ENCODE measurements at regions not wholly inside any gene's neighbourhood (a gene's known extent, or its start where the extent isn't known, plus 50 kb on each side); places are given as distances from the start of the nearest gene placed in this dataset.
A peak's percentile ranks its signal among the peaks of the same experiment; 100 is the strongest.

DNA sequence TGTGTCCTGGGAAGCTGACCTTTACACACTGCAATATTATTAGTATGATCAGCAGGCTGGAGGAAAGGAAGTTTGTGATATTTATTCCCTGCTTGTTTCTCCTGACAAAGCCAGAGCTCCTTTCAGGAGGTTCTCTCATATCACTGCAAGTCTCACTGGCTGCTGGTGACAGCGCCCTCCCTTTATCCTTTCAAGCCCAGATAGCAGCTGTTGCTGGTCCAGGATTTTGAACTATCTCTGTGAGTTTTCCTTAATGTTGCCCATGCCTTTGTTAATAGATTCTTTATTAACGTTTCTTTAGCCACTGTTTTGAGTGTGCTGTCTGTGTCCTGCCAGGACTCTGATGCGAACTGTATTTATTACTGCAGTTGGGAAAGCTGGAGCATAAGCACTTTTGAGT lies 518.7 kb downstream of the C4orf33 start:
- TF ChIP-seq, protein P1, sequence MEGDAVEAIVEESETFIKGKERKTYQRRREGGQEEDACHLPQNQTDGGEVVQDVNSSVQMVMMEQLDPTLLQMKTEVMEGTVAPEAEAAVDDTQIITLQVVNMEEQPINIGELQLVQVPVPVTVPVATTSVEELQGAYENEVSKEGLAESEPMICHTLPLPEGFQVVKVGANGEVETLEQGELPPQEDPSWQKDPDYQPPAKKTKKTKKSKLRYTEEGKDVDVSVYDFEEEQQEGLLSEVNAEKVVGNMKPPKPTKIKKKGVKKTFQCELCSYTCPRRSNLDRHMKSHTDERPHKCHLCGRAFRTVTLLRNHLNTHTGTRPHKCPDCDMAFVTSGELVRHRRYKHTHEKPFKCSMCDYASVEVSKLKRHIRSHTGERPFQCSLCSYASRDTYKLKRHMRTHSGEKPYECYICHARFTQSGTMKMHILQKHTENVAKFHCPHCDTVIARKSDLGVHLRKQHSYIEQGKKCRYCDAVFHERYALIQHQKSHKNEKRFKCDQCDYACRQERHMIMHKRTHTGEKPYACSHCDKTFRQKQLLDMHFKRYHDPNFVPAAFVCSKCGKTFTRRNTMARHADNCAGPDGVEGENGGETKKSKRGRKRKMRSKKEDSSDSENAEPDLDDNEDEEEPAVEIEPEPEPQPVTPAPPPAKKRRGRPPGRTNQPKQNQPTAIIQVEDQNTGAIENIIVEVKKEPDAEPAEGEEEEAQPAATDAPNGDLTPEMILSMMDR (conservative IDR thresholded peaks at IDR 0.05; ENCODE audit: low read depth, low read length): no peak
- no peak for DNase-seq (ENCODE audit: low read depth)
- H3K4me3 ChIP-seq (ENCODE audit: low read depth, low read length): no peak overlapping the region

DNA sequence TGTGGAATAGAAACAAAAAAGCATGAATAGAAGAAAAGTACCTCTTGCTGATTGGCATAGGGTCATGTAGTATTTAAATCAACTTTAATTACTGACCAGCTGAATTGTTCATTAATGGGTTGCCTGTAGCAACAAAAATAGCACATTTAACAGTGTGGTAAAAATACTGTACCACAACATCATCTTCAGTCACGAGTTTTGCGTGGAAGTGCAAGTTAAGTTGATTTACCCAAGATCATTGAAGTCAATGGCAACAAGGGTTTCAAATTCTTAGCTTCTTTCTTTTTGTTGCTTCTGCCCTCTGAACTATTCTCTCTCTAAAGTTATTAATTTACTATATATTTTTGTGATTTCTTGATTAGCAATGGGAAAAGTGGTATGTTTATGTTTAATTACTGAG lies 526.6 kb downstream of the C4orf33 start:
- TF ChIP-seq, protein P1 (conservative IDR thresholded peaks at IDR 0.05; ENCODE audit: low read depth, low read length): no peak
- H3K4me3 ChIP-seq (ENCODE audit: low read depth, low read length): no peak overlapping the region
- no peak for DNase-seq (ENCODE audit: low read depth)

GRCh38 chr4:129623233-129623875 lies 527.4 kb downstream of the C4orf33 start:
- TF ChIP-seq, protein P1 (conservative IDR thresholded peaks at IDR 0.05; ENCODE audit: low read depth, low read length): no peak
- peak; percentile 9 for DNase-seq (ENCODE audit: low read depth)
- no peak overlapping the region for H3K4me3 ChIP-seq (ENCODE audit: low read depth, low read length)

GRCh38 chr4:129641179-129641578 lies 545.2 kb downstream of the C4orf33 start:
- TF ChIP-seq, protein P1 (conservative IDR thresholded peaks at IDR 0.05; ENCODE audit: low read depth, low read length): peak; percentile 85
- H3K4me3 ChIP-seq (ENCODE audit: low read depth, low read length): no peak overlapping the region
- DNase-seq (ENCODE audit: low read depth): peak; percentile 77

- no peak overlapping the region for H3K4me3 ChIP-seq (ENCODE audit: low read depth, low read length)
- TF ChIP-seq, protein P1 (conservative IDR thresholded peaks at IDR 0.05; ENCODE audit: low read depth, low read length): no peak
- no peak for DNase-seq (ENCODE audit: low read depth)
Observed at GRCh38 chr4:129645461-129645860, 549.5 kb downstream of the C4orf33 start.

GRCh38 chr4:129668092-129668491 lies 572.1 kb downstream of the C4orf33 start:
- H3K4me3 ChIP-seq (ENCODE audit: low read depth, low read length): no peak overlapping the region
- TF ChIP-seq, protein P1 (conservative IDR thresholded peaks at IDR 0.05; ENCODE audit: low read depth, low read length): no peak
- no peak for DNase-seq (ENCODE audit: low read depth)

DNA sequence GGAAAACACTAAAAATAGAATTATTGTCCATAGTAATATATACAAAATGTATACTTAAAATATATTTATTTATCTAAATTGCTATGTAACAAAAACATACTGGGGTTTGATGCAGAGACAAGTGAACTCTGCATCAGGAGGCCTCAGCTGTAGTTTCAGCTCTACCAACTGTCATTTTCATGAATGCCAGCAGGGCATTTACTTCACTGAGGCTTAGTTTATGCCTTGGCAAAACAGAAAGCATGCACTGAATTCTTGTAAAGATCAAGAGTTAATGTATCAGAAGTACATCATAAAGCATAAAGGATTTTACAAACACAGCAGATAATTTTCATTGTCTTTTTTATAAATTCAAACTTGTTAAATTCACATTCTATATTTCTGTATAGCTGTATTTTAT lies 577.0 kb downstream of the C4orf33 start:
- TF ChIP-seq, protein P1 (conservative IDR thresholded peaks at IDR 0.05; ENCODE audit: low read depth, low read length): no peak

More for the DNA sequence above, 577.0 kb downstream of the C4orf33 start:
- no peak for DNase-seq (ENCODE audit: low read depth)
- no peak overlapping the region for H3K4me3 ChIP-seq (ENCODE audit: low read depth, low read length)

Data from choroid plexus epithelial cell (primary cell).